SK-N-MC (cell line): ENCODE measurements at regions not wholly inside any gene's neighbourhood (a gene's known extent, or its start where the extent isn't known, plus 50 kb on each side); places are given as distances from the start of the nearest gene placed in this dataset.

Experiments used
- DNase-seq: peaks from one replicate; pipeline ENCODE4 v3.0.0-alpha.2; 2011; ENCODE audit warnings: low read depth, low spot score
- H3K27ac ChIP-seq: fragments of 200-600 bp; sonication (generic); 2 replicates; pipeline ENCODE4 v1.5.1; 2016; ENCODE audit warnings: mixed run types
- H3K36me3 ChIP-seq: fragments of 200-600 bp; sonication (generic); 2 replicates; pipeline ENCODE4 v1.6.1; 2017; ENCODE audit warnings: antibody characterized with exemption, low read length, mixed read lengths; ENCODE audit not compliant: insufficient read depth
- H3K4me3 ChIP-seq: fragments of 200-600 bp; sonication (generic); 2 replicates; pipeline ENCODE4 v1.5.1; 2016
- H3K9ac ChIP-seq: fragments of 200-600 bp; sonication (generic); 2 replicates; pipeline ENCODE4 v1.8.0; 2017; ENCODE audit warnings: mixed run types, mixed read lengths; ENCODE audit not compliant: insufficient read length
- H3K9me3 ChIP-seq: fragments of 200-600 bp; sonication (generic); 2 replicates; pipeline ENCODE4 v1.6.1; 2017; ENCODE audit warnings: low read depth, mild to moderate bottlenecking, antibody characterized with exemption, low read length, moderate library complexity, mixed read lengths
- EZH2 ChIP-seq: fragments of 200-600 bp; sonication (generic); IDR thresholded peaks from one replicate; pipeline ENCODE4 v1.6.1; 2017; ENCODE audit warnings: antibody characterized with exemption
- FOXP2 ChIP-seq: optimal IDR thresholded peaks from 2 replicates; pipeline ENCODE3; 2011; ENCODE audit warnings: mild to moderate bottlenecking, moderate library complexity; ENCODE audit not compliant: insufficient read depth; ENCODE audit errors: extremely low read length, control extremely low read depth
- POLR2AphosphoS5 ChIP-seq: IDR thresholded peaks from 2 replicates; pipeline ENCODE4 v1.6.1; 2012; ENCODE audit warnings: mild to moderate bottlenecking, low read depth, low read length, borderline replicate concordance

DNA sequence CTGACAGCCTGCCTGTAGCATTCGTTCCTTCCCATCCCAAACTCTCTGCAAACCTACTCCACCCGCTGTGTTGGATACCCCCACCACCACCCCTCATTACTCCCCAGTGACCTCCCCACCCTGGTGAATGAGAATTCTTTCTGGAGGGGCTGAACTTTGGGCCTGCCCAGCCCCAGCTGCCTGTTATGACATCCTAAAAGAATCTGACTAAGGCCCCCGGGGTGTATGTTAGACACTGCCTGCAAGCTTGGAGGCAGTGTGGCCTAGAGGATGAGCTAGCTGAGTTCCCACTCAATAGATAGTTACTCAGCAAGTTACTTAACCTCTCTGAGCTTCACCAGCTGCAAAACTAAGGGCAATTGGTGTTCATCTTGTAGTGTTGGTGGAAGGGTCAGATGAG, 110.2 kb upstream of the FGGY start:
- Histone ChIP-seq H3K4me3 (no peak overlapping the region), H3K36me3 (no peaks in the 10 kb centered on the region), H3K9ac (no peak overlapping the region), H3K27ac (no peak overlapping the region), H3K9me3 (no peaks in the 10 kb centered on the region)
- TF ChIP-seq EZH2 (no peak), POLR2AphosphoS5 (no peak)
- no peak for DNase-seq

DNA sequence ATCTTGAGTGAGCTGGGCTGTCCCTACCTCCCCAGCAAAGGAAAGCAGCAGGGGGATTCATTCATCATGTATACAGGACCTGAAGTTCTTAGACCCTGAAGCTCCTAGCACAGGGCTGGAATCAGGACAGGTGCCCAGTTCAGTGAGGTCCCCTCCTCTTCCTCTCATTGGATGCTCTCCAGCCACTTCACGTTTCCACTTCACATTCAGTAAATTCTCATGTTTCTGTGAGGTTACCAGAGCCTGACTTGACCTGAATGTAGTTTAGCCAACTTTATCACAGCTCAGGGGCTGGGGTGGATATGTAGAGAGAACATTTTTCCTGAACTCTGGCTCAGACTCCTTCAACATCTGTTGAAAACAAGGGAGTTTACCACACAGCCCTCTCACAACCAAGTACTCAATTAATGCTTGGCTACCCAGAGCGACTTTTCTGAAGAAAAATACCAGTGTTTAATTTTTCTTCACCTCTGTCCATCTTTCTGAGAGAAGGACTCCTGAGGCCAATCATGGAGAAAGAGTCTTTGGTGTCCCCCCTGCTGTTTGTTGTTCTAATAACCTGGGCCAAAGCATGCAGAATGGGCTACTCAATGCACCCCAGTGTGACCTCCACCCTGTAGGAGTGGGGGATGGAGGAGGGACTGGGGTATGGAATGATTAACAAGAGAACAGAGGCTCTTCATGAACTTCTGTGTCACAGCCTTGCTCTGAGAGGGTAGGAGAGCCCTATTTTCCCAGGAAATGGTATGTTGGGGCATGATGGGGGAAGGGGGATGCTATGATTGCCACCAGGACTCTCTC, 108.3 kb upstream of the FGGY start:
- no peak for TF ChIP-seq FOXP2
- no peak for TF ChIP-seq POLR2AphosphoS5
- TF ChIP-seq EZH2, result no peak
- Histone ChIP-seq H3K4me3 (no peak overlapping the region), H3K9ac (no peak overlapping the region), H3K9me3 (no peaks in the 10 kb centered on the region), H3K27ac (no peak overlapping the region), H3K36me3 (no peaks in the 10 kb centered on the region)
- no peak for DNase-seq

DNA sequence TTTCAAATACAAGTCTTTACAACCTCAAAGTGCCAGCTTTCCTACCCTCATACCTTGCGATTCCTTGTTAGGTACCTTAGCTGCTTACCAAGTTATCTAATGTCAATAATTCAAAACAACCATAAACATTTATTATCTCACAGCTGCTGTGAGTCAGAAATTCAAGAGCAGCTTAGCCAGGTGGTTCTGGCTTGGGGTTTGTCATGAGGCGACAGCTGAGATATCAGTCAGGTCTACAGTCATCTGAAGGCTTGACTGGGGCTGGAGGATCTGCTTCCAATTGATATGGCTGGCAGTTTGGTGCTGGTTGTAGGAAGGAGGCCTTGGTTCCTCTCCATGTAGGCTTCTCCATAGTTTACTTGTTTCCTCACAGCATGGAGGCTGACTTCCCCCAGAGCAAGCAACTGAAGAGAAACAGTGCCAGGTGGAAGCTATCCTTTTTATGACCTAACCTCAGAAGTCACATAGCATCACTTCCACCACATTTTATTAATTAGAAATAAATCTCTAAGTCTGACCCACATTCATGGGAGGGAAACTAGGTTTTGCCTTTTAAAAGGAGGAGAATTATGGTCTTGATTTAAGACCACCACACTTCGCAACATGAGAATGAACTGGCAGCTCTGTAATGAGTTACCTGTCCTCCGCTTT, 103.3 kb upstream of the FGGY start:
- H3K36me3 ChIP-seq, result no peaks in the 10 kb centered on the region
- TF ChIP-seq FOXP2 (no peak), EZH2 (no peak), POLR2AphosphoS5 (no peak)
- H3K9me3 ChIP-seq, result no peaks in the 10 kb centered on the region
- H3K27ac ChIP-seq, result no peak overlapping the region
- DNase-seq, result no peak
- no peak overlapping the region for H3K9ac ChIP-seq
- no peak overlapping the region for H3K4me3 ChIP-seq

DNA sequence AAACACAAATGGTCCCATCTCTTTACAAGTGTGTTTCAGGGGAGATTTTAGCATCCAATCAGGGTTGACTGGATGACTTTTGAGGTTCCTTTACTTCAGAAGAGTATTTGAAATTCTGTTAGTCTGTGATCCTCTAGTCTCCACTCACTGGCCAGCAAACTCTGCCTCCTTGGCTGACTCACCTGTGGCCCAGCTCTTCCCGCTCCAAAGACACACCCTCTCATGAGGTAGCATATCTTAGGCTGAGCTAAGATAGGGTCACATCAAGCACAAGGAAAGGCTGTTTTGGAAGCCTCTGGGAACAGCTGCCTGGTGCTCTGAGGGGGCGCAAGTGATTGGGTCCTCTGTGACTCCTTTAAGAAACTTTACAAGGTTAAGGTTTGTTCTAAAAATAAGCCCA, 102.3 kb upstream of the FGGY start:
- Histone ChIP-seq H3K36me3 (no peaks in the 10 kb centered on the region), H3K27ac (no peak overlapping the region), H3K9ac (no peak overlapping the region), H3K9me3 (no peaks in the 10 kb centered on the region), H3K4me3 (no peak overlapping the region)
- DNase-seq, result no peak
- TF ChIP-seq EZH2, result no peak
- TF ChIP-seq FOXP2, result no peak
- no peak for TF ChIP-seq POLR2AphosphoS5

DNA sequence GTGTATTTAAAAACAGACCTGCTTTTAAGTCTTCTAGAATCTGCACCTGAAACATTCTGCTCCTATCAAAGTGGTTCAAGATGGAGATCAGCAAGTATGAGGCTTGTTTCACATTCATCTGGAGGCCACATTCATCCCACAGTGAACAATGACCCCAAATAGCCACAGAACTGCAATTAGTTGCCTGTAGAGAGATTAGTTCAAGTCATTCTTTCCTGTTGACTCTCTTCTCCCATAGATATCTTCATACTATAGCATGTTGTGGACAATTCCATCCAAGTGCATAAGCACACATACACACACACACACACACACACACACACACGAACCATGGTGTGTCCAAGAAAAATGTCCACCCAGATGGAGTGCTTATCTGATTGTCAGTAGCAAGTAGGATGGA, 101.7 kb upstream of the FGGY start:
- no peak overlapping the region for H3K9ac ChIP-seq
- no peaks in the 10 kb centered on the region for H3K36me3 ChIP-seq
- no peak overlapping the region for H3K4me3 ChIP-seq
- H3K27ac ChIP-seq, result no peak overlapping the region
- DNase-seq, result no peak
- H3K9me3 ChIP-seq, result no peaks in the 10 kb centered on the region
- no peak for TF ChIP-seq FOXP2

DNA sequence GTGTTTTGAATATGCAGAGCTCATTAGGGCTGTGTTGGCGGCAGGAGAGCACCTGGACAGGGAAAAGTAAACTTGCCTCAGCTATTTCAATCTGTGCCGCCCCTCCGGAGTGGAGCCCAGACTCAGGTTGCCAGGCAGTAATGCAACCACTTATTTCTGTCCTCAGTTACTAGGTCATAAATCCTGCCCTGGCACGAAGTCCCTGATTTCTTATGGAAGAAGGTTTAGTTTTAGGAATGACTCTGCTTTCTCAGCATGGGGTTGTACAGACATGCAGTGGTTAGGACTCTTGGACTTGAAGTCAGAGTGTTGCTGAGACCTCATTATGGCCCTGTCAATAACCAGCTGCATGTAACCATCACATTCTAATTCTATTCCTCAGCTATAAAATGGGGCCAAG, 98.3 kb upstream of the FGGY start:
- Histone ChIP-seq H3K4me3 (no peak overlapping the region), H3K36me3 (no peaks in the 10 kb centered on the region)
- DNase-seq, result no peak

DNA sequence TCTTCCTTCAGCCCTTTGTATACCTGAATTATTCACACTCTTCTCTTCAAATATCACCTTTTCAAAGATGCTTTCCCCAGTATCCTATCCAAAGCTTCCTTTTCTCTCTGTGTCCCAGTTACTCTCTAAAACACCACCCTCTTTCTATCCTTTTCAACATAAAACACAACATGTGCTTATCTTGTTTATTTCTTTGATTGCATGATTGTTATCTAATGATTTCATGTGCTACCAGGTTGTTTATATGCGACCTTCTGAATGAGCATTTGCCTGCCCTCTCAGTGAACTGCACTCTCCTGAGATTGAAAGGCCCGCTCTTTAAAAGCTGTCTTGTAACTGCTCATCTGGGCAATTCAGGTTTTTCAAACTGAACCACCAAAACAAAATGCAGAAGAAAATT, 97.7 kb upstream of the FGGY start:
- Histone ChIP-seq H3K36me3 (no peaks in the 10 kb centered on the region), H3K9me3 (no peaks in the 10 kb centered on the region), H3K4me3 (no peak overlapping the region), H3K27ac (no peak overlapping the region), H3K9ac (no peak overlapping the region)
- no peak for TF ChIP-seq EZH2
- TF ChIP-seq FOXP2, result no peak
- no peak for TF ChIP-seq POLR2AphosphoS5
- DNase-seq, result no peak

More for the DNA sequence above, 98.3 kb upstream of the FGGY start:
- no peak overlapping the region for H3K27ac ChIP-seq
- H3K9ac ChIP-seq, result no peak overlapping the region
- TF ChIP-seq FOXP2, result no peak
- TF ChIP-seq EZH2, result no peak
- no peak for TF ChIP-seq POLR2AphosphoS5
- H3K9me3 ChIP-seq, result no peaks in the 10 kb centered on the region

DNA sequence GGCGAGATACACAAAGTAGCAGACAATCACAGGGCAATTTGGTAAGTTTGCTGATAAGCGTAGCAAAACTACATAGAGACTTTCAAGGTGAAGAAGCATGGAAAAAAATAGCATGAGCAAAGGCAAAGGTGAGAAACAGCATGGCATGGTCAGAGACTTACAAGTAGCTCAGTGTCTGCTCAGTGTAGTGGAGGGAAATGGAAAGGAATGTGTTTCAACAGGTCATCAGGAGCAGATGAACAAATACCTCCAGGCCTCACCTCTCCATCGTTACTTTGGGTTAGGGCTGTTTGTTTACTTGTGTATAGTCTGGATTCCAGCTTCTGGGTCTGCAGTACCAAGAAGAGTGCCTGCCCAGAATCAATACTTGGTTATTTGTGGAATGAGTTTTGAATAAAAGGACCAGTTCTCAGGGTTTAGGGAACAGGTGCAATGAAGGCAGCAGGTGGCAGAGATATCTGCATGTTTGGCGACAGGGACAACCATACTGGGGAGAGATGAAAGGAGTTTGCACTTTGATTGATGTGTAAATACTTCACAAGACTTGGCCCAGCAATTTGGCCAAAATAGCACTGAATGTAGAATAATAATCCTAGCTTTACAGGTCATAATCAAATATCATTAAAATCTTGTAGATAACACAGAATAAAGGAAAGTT, 97.0 kb upstream of the FGGY start:
- H3K27ac ChIP-seq, result no peak overlapping the region
- DNase-seq, result no peak
- no peaks in the 10 kb centered on the region for H3K36me3 ChIP-seq
- no peak overlapping the region for H3K9ac ChIP-seq
- no peaks in the 10 kb centered on the region for H3K9me3 ChIP-seq
- TF ChIP-seq POLR2AphosphoS5 (no peak), EZH2 (no peak), FOXP2 (no peak)
- no peak overlapping the region for H3K4me3 ChIP-seq
